ENCODE measurements at regions not wholly inside any gene's neighbourhood (a gene's known extent, or its start where the extent isn't known, plus 50 kb on each side); places are given as distances from the start of the nearest gene placed in this dataset.

GRCh38 chr3:66827726-66828125, 170.4 kb upstream of the KBTBD8 start:
- Histone ChIP-seq H3K4me3 (no peak overlapping the region), H3K4me1 (no peaks in the 10 kb centered on the region), H3K36me3 (no peaks in the 10 kb centered on the region), H3K9me3 (no peaks in the 10 kb centered on the region), H3K27me3 (peaks cover 0 to 15% (median 5%) of the 10 kb centered on the region in 7 donors), H3K27ac (no peak overlapping the region)
- 94 to 97% methylated on average over 6 of the region's 6 CpGs for WGBS, 2 donors
- DNase-seq: no peak
- intact Hi-C loops (cut with DNase I): no loop called here
- TF ChIP-seq CTCF (IDR thresholded peaks at IDR 0.05): no peak
- ATAC-seq: no peak

- H3K36me3 ChIP-seq: no peaks in the 10 kb centered on the region
- no peak for DNase-seq
- intact Hi-C loops (cut with DNase I): no loop called here
- 77 to 83% methylated on average over 1 of the region's 1 CpG for WGBS, 2 donors
- no peak for TF ChIP-seq CTCF (IDR thresholded peaks at IDR 0.05)
- H3K4me1 ChIP-seq: no peaks in the 10 kb centered on the region
- no peak overlapping the region for H3K4me3 ChIP-seq
- no peaks in the 10 kb centered on the region for H3K9me3 ChIP-seq
- H3K27me3 ChIP-seq: peaks cover 0 to 15% (median 5%) of the 10 kb centered on the region in 7 donors
- H3K27ac ChIP-seq: no peak overlapping the region
- no peak for ATAC-seq
Observed at GRCh38 chr3:66828303-66828702, 169.8 kb upstream of the KBTBD8 start.

GRCh38 chr3:66830301-66830700, 167.8 kb upstream of the KBTBD8 start:
- WGBS, 2 donors: 40 to 47% methylated on average over 3 of the region's 3 CpGs
- no peak for DNase-seq
- no peaks in the 10 kb centered on the region for H3K9me3 ChIP-seq
- H3K36me3 ChIP-seq: no peaks in the 10 kb centered on the region
- H3K27me3 ChIP-seq: peaks cover 0 to 15% (median 5%) of the 10 kb centered on the region in 7 donors
- H3K4me1 ChIP-seq: no peaks in the 10 kb centered on the region
- intact Hi-C loops (cut with DNase I): no loop called here
- H3K4me3 ChIP-seq: no peak overlapping the region
- ATAC-seq: no peak
- no peak overlapping the region for H3K27ac ChIP-seq
- no peak for TF ChIP-seq CTCF (IDR thresholded peaks at IDR 0.05)

- Histone ChIP-seq H3K9me3 (no peaks in the 10 kb centered on the region), H3K4me3 (no peak overlapping the region), H3K4me1 (no peaks in the 10 kb centered on the region), H3K27ac (no peak overlapping the region), H3K27me3 (peaks cover 0 to 15% (median 5%) of the 10 kb centered on the region in 7 donors), H3K36me3 (no peaks in the 10 kb centered on the region)
- 94 to 100% methylated on average over 1 of the region's 1 CpG for WGBS, 2 donors
- intact Hi-C loops (cut with DNase I): no loop called here
- no peak for TF ChIP-seq CTCF (IDR thresholded peaks at IDR 0.05)
- ATAC-seq: no peak
- no peak for DNase-seq
Observed at GRCh38 chr3:66831931-66832330, 166.2 kb upstream of the KBTBD8 start.

Measured in heart right ventricle (tissue), 16 donors.